Karpas-422 (cell line): ENCODE measurements at regions not wholly inside any gene's neighbourhood (a gene's known extent, or its start where the extent isn't known, plus 50 kb on each side); places are given as distances from the start of the nearest gene placed in this dataset.

Experiments
- DNase-seq: peaks from one replicate; pipeline ENCODE4 v3.0.0-alpha.2; 2015
- H2AFZ ChIP-seq: fragments of 200-600 bp; sonication (generic); 2 replicates; pipeline ENCODE4 v1.6.1; 2014; ENCODE audit warnings: antibody characterized with exemption, low read length, mixed read lengths
- H3K27ac ChIP-seq: fragments of 200-600 bp; sonication (generic); 2 replicates; pipeline ENCODE4 v1.5.1; 2014; ENCODE audit warnings: mild to moderate bottlenecking, low read length, moderate library complexity
- H3K27me3 ChIP-seq: fragments of 200-600 bp; sonication (generic); 2 replicates; pipeline ENCODE4 v1.6.1; 2014; ENCODE audit warnings: low read length, mixed read lengths
- H3K36me3 ChIP-seq: fragments of 200-600 bp; sonication (generic); 2 replicates; pipeline ENCODE4 v1.6.1; 2014; ENCODE audit warnings: low read length, mixed read lengths; ENCODE audit not compliant: insufficient read depth
- H3K4me1 ChIP-seq: fragments of 200-600 bp; sonication (generic); 2 replicates; pipeline ENCODE4 v1.6.1; 2014; ENCODE audit warnings: mild to moderate bottlenecking, low read length, mixed read lengths
- H3K4me2 ChIP-seq: fragments of 200-600 bp; sonication (generic); 2 replicates; pipeline ENCODE4 v1.6.1; 2014; ENCODE audit warnings: low read length, low read depth, mild to moderate bottlenecking; ENCODE audit not compliant: poor library complexity, severe bottlenecking
- H3K4me3 ChIP-seq: fragments of 200-600 bp; sonication (generic); 2 replicates; pipeline ENCODE4 v1.5.1; 2014; ENCODE audit warnings: mild to moderate bottlenecking, antibody characterized with exemption, low read length, mixed read lengths
- H3K79me2 ChIP-seq: fragments of 200-600 bp; sonication (generic); 2 replicates; pipeline ENCODE4 v1.6.1; 2014; ENCODE audit warnings: mild to moderate bottlenecking, low read length, mixed read lengths
- H3K9ac ChIP-seq: fragments of 200-600 bp; sonication (generic); 2 replicates; pipeline ENCODE4 v1.6.0; 2014; ENCODE audit warnings: low read length
- H3K9me2 ChIP-seq: fragments of 200-600 bp; sonication (generic), shearing (Covaris generic); replicated peaks from 2 replicates; pipeline ENCODE4 v1.6.0; 2014; ENCODE audit warnings: mild to moderate bottlenecking, low read length, moderate library complexity; ENCODE audit not compliant: insufficient read depth
- H3K9me3 ChIP-seq: fragments of 300-700, 200-600 bp; sonication (generic); 2 replicates; pipeline ENCODE4 v1.6.1; 2014; ENCODE audit warnings: low read length, mixed read lengths
- H4K20me1 ChIP-seq: fragments of 200-600 bp; sonication (generic); 2 replicates; pipeline ENCODE4 v1.6.1; 2014; ENCODE audit warnings: mild to moderate bottlenecking, antibody characterized with exemption, low read length, low read depth; ENCODE audit not compliant: insufficient read depth

- no peak for DNase-seq
- H3K9me3 ChIP-seq, result peaks cover 16% of the 10 kb centered on the region
Measured at GRCh38 chr4:63379750-63380522, 1029.3 kb downstream of the TECRL start.

DNA sequence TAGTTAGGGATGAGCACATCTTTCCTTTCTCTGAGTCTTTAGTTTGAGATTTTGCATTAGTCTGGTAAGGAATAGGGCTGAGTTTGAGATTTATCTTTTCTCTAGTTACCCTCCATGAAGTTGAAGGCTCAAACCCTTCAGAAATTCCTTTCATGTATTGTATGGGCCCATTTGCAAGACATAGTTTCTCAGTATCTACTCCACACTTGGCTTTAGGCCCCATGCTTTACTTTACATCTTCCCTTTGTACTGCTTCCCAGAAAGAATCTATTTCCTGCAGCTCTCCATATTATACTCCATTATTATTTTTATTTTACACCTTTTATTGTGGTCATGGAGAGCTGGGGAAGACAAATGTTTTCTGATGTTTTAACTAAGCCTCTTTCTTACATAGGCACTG lies 1038.2 kb downstream of the TECRL start:
- peaks cover 18% of the 10 kb centered on the region for H3K9me3 ChIP-seq
- H4K20me1 ChIP-seq, result no peaks in the 10 kb centered on the region
- H3K27ac ChIP-seq, result no peak overlapping the region
- no peak overlapping the region for H3K4me2 ChIP-seq
- no peak overlapping the region for H3K4me3 ChIP-seq
- no peaks in the 10 kb centered on the region for H3K9me2 ChIP-seq
- no peak overlapping the region for H3K9ac ChIP-seq
- H3K79me2 ChIP-seq, result no peaks in the 10 kb centered on the region
- H3K27me3 ChIP-seq, result no peaks in the 10 kb centered on the region
- no peaks in the 10 kb centered on the region for H3K4me1 ChIP-seq
- DNase-seq, result no peak
- H2AFZ ChIP-seq, result no peak overlapping the region
- no peaks in the 10 kb centered on the region for H3K36me3 ChIP-seq

More at GRCh38 chr4:63379750-63380522, 1029.3 kb downstream of the TECRL start:
- Histone ChIP-seq H3K4me1 (no peaks in the 10 kb centered on the region), H2AFZ (no peak overlapping the region), H4K20me1 (no peaks in the 10 kb centered on the region), H3K27me3 (no peaks in the 10 kb centered on the region), H3K9ac (no peak overlapping the region), H3K9me2 (no peaks in the 10 kb centered on the region), H3K27ac (no peak overlapping the region), H3K79me2 (no peaks in the 10 kb centered on the region), H3K36me3 (no peaks in the 10 kb centered on the region), H3K4me2 (no peak overlapping the region), H3K4me3 (no peak overlapping the region)

- Histone ChIP-seq H3K4me1 (no peaks in the 10 kb centered on the region), H3K36me3 (no peaks in the 10 kb centered on the region), H3K4me3 (no peak overlapping the region), H3K27ac (no peak overlapping the region), H2AFZ (no peak overlapping the region), H3K9me2 (no peaks in the 10 kb centered on the region), H3K79me2 (no peaks in the 10 kb centered on the region), H3K27me3 (no peaks in the 10 kb centered on the region), H4K20me1 (no peaks in the 10 kb centered on the region), H3K9ac (no peak overlapping the region), H3K4me2 (no peak overlapping the region), H3K9me3 (peaks cover 14% of the 10 kb centered on the region)
- no peak for DNase-seq
Measured at GRCh38 chr4:63361628-63362027, 1047.6 kb downstream of the TECRL start.

- no peaks in the 10 kb centered on the region for H3K9me2 ChIP-seq
- DNase-seq, result no peak
- H3K36me3 ChIP-seq, result no peaks in the 10 kb centered on the region
- H3K27ac ChIP-seq, result no peak overlapping the region
- no peaks in the 10 kb centered on the region for H3K4me1 ChIP-seq
- no peak overlapping the region for H3K4me3 ChIP-seq
- no peak overlapping the region for H3K9ac ChIP-seq
- no peak overlapping the region for H2AFZ ChIP-seq
- peaks cover 11% of the 10 kb centered on the region for H3K9me3 ChIP-seq
- H3K4me2 ChIP-seq, result no peak overlapping the region
- H4K20me1 ChIP-seq, result no peaks in the 10 kb centered on the region
- no peaks in the 10 kb centered on the region for H3K79me2 ChIP-seq
- H3K27me3 ChIP-seq, result no peaks in the 10 kb centered on the region
Measured at GRCh38 chr4:63361066-63361465, 1048.2 kb downstream of the TECRL start.

- H3K4me2 ChIP-seq, result no peak overlapping the region
- no peak for DNase-seq
Measured at GRCh38 chr4:63349674-63350025, 1059.6 kb downstream of the TECRL start.

DNA sequence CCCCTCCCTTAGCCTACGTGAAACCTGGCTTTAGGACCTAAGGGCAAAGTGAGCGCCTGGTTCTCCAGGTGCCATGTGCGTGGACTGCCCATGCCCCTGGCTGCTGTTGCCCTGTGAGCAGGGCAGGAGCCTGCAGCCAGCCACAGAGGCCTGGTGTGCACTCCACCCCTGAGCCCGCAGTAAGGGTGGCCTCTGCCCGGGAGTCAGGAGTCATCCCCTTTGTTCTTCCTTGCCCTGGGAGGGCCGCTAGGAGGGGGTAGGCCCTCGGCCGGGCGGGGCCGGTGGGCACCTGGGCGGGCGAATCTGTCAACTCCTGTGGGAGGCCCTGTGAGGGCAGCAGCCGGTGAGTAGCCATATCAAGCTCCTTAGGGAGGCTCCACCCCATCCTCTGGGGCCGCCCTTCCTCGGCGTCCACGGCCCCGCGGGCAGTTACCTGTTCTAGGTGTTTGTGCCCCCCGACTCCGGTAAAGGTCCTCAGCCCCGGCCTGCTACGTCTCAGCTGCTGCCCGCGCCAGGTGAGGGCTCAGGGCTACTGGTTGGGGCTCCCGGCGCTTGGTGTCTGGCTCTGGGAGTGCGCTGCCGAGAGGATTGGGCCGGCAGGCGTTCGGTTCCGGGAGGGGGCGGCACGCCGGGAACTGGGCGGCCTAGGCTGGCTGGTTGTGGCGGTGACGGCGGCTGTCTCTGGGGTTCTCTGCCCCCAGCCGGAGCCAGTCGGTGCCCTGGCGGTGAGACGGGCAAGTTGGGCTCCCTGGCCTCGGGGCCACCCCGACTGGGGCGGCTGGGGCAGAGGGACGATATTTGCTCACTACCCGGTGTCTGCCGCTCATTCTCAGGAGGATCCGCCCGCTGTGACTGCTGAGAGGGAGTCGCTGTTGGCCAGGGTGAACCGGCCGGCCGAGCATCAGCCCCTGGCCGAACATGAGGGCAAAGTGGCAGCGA lies 1060.2 kb downstream of the TECRL start:
- Histone ChIP-seq H2AFZ (no peak overlapping the region), H3K9me2 (no peaks in the 10 kb centered on the region), H3K36me3 (no peaks in the 10 kb centered on the region), H3K9ac (no peak overlapping the region), H3K4me3 (no peak overlapping the region), H4K20me1 (no peaks in the 10 kb centered on the region), H3K27ac (no peak overlapping the region), H3K4me2 (no peak overlapping the region), H3K27me3 (no peaks in the 10 kb centered on the region), H3K4me1 (no peaks in the 10 kb centered on the region), H3K79me2 (no peaks in the 10 kb centered on the region), H3K9me3 (peaks cover 28% of the 10 kb centered on the region)
- DNase-seq, result no peak

More at GRCh38 chr4:63349674-63350025, 1059.6 kb downstream of the TECRL start:
- no peak overlapping the region for H3K27ac ChIP-seq
- H3K27me3 ChIP-seq, result no peaks in the 10 kb centered on the region
- no peak overlapping the region for H3K4me3 ChIP-seq
- no peak overlapping the region for H3K9ac ChIP-seq
- H4K20me1 ChIP-seq, result no peaks in the 10 kb centered on the region
- H3K9me2 ChIP-seq, result no peaks in the 10 kb centered on the region
- H3K36me3 ChIP-seq, result no peaks in the 10 kb centered on the region
- H2AFZ ChIP-seq, result no peak overlapping the region
- no peaks in the 10 kb centered on the region for H3K79me2 ChIP-seq
- no peaks in the 10 kb centered on the region for H3K4me1 ChIP-seq
- H3K9me3 ChIP-seq, result peaks cover 27% of the 10 kb centered on the region

DNA sequence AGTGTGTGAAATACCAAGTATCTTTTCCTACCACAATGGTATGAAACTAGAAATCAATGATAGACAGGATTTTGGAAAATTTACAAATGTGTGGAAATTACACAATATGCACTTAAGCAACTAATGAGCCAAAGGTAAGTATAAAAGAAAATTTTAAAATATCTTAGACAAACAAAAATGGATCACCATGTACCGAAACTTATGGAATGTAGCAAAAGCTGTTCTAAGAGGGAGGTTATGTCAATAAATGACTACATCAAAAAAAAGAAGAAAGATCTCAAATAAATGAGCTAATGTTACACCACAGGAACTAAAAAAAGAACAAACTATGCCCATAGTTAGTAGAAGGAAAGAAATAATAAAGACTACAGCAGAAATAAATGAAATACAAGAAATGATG lies 1084.1 kb downstream of the TECRL start:
- no peaks in the 10 kb centered on the region for H3K9me2 ChIP-seq
- no peak overlapping the region for H3K4me3 ChIP-seq
- H3K27ac ChIP-seq, result no peak overlapping the region
- no peak overlapping the region for H2AFZ ChIP-seq
- H3K9me3 ChIP-seq, result peaks cover 19% of the 10 kb centered on the region
- DNase-seq, result no peak
- H3K36me3 ChIP-seq, result no peaks in the 10 kb centered on the region
- H3K27me3 ChIP-seq, result no peaks in the 10 kb centered on the region
- no peak overlapping the region for H3K4me2 ChIP-seq
- no peaks in the 10 kb centered on the region for H3K4me1 ChIP-seq
- no peak overlapping the region for H3K9ac ChIP-seq
- H3K79me2 ChIP-seq, result no peaks in the 10 kb centered on the region
- no peaks in the 10 kb centered on the region for H4K20me1 ChIP-seq

DNA sequence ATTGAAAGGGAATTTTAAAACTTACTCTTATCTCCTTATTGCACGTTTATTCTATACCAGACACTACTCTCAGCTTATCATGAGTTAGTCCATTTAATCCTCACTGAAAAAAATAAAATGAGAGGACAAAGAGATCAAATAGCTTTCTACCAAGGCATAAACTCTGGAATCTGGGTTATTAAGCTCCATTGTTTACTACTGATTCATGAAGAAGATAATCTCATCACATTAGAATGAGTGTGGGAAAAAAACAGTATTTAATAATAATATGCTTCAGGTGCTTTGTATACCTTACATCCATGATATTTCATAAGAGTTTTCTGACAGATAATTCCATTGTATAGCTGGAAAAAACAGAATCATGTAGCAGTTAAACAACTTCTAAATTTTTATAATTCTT lies 1092.6 kb downstream of the TECRL start:
- Histone ChIP-seq H3K27ac (no peak overlapping the region), H3K4me2 (no peak overlapping the region), H3K36me3 (no peaks in the 10 kb centered on the region), H3K4me1 (no peaks in the 10 kb centered on the region), H3K4me3 (no peak overlapping the region), H3K9me3 (peaks cover 14% of the 10 kb centered on the region), H2AFZ (no peak overlapping the region), H3K79me2 (no peaks in the 10 kb centered on the region), H3K9ac (no peak overlapping the region), H3K27me3 (no peaks in the 10 kb centered on the region), H3K9me2 (no peaks in the 10 kb centered on the region), H4K20me1 (no peaks in the 10 kb centered on the region)
- DNase-seq, result no peak
